ENCODE measurements at regions not wholly inside any gene's neighbourhood (a gene's known extent, or its start where the extent isn't known, plus 50 kb on each side); places are given as distances from the start of the nearest gene placed in this dataset.

DNA sequence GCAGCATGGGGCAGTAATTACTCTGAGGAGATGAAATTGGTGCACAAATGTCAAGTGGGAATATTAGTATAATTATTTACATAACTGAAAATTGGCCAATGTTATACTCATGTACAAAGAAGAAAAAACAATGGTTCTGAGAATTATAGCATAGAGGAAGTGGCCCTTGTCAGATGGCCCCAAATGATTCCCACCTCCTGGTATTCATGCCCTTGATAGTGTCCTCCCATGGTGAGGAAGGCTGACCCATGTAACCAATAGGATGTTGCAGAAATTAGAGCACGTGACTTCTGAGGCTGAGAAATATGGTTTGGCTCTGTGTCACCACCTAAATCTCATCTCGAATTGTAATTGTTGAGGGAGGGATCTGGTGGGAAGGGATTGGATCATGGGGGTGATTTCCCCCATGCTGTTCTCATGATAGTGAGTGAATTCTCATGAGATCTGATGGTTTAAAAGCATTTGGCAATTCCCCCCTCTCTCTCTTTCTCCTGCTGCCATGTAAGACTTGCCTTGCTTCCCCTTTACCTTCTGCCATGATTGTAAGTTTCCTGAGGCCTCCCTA, 368.5 kb downstream of the SHQ1 start:
- TF ChIP-seq, protein P1, sequence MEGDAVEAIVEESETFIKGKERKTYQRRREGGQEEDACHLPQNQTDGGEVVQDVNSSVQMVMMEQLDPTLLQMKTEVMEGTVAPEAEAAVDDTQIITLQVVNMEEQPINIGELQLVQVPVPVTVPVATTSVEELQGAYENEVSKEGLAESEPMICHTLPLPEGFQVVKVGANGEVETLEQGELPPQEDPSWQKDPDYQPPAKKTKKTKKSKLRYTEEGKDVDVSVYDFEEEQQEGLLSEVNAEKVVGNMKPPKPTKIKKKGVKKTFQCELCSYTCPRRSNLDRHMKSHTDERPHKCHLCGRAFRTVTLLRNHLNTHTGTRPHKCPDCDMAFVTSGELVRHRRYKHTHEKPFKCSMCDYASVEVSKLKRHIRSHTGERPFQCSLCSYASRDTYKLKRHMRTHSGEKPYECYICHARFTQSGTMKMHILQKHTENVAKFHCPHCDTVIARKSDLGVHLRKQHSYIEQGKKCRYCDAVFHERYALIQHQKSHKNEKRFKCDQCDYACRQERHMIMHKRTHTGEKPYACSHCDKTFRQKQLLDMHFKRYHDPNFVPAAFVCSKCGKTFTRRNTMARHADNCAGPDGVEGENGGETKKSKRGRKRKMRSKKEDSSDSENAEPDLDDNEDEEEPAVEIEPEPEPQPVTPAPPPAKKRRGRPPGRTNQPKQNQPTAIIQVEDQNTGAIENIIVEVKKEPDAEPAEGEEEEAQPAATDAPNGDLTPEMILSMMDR (IDR thresholded peaks at IDR 0.05; ENCODE audit: extremely low read depth in 1 of 2, insufficient read depth in 1 of 2, low read depth in 1 of 2, low read length in 2 of 2) = no peak
- TF ChIP-seq POLR2A (IDR thresholded peaks at IDR 0.05; ENCODE audit: low read depth, low read length) = no peak
- TF ChIP-seq EZH2 (IDR thresholded peaks at IDR 0.05; ENCODE audit: borderline replicate concordance, low read depth, low read length, severe bottlenecking) = no peak
- no peak for TF ChIP-seq POLR2AphosphoS5 (IDR thresholded peaks at IDR 0.05; ENCODE audit: insufficient read depth, low read depth, low read length)
- TF ChIP-seq JUN (IDR thresholded peaks at IDR 0.05; ENCODE audit: borderline replicate concordance, insufficient read depth, insufficient read length, low read depth) = no peak

Measured in endothelial cell of umbilical vein (primary cell).